ENCODE measurements at regions not wholly inside any gene's neighbourhood (a gene's known extent, or its start where the extent isn't known, plus 50 kb on each side); places are given as distances from the start of the nearest gene placed in this dataset.

DNA sequence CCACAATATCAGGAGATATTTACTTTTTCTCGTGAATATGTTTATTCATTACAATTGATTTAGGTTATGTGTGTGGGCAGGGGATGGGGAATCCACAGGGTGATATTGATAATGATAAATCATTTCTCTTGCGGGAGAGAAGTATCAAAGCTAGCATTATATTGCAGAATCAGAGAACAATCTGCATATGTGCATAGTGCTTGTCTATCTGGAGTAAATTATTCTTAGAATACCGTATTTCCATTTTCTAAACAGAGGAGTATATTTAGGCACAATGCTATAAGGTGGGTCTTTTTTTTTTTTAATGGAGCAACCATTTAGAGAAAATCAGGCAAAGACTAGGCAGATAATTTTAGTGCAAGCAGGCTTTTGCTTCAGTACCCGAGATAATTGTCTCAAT lies 166.0 kb upstream of the ARX start:
- intact Hi-C loops (cut with micrococcal nuclease; ENCODE audit: unreplicated experiment) = no loop called here
- CTCF ChIA-PET = no interaction called here

DNA sequence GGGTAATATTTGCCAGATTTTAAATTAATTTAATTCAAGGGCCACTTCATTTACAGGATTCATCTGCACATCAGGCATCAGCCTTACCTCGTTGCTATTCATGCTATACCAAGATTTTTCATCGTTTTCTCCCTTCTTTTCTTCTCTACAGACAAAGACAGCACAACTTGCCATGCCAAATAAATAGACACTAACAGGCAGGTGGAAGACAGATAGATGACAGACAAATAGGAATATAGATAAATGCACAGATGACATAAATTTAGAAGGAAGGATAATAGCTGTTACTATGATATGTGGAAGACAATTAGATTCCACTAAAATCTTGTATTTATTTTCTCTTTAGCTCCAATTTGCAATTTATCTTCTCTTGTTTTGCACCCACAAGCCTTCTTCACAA lies 164.5 kb upstream of the ARX start:
- CTCF ChIA-PET = no interaction called here
- no peaks in the 10 kb centered on the region for H3K9me3 ChIP-seq
- intact Hi-C loops (cut with micrococcal nuclease; ENCODE audit: unreplicated experiment) = no loop called here
- Mint-ChIP-seq H3K9me3 (ENCODE audit: unreplicated experiment) (no peaks in the 10 kb centered on the region), H3K27me3 (ENCODE audit: insufficient read depth, unreplicated experiment) (no peaks in the 10 kb centered on the region), H3K4me1 (ENCODE audit: low read depth, unreplicated experiment) (no peaks in the 10 kb centered on the region), H3K4me3 (ENCODE audit: unreplicated experiment) (no peak overlapping the region), H3K36me3 (ENCODE audit: insufficient read depth, unreplicated experiment) (no peaks in the 10 kb centered on the region), H3K27ac (ENCODE audit: unreplicated experiment) (no peak overlapping the region)
- H3K4me3 ChIP-seq (ENCODE audit: low read depth, low read length) = no peak overlapping the region
- DNase-seq = no peak
- H3K27me3 ChIP-seq (replicated peaks; ENCODE audit: control insufficient read depth, insufficient read depth, low read length) = no peaks in the 10 kb centered on the region
- H3K36me3 ChIP-seq (ENCODE audit: control insufficient read depth, insufficient read depth, low read length) = no peaks in the 10 kb centered on the region
- TF ChIP-seq, protein P1, sequence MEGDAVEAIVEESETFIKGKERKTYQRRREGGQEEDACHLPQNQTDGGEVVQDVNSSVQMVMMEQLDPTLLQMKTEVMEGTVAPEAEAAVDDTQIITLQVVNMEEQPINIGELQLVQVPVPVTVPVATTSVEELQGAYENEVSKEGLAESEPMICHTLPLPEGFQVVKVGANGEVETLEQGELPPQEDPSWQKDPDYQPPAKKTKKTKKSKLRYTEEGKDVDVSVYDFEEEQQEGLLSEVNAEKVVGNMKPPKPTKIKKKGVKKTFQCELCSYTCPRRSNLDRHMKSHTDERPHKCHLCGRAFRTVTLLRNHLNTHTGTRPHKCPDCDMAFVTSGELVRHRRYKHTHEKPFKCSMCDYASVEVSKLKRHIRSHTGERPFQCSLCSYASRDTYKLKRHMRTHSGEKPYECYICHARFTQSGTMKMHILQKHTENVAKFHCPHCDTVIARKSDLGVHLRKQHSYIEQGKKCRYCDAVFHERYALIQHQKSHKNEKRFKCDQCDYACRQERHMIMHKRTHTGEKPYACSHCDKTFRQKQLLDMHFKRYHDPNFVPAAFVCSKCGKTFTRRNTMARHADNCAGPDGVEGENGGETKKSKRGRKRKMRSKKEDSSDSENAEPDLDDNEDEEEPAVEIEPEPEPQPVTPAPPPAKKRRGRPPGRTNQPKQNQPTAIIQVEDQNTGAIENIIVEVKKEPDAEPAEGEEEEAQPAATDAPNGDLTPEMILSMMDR (IDR thresholded peaks at IDR 0.05; ENCODE audit: insufficient read depth in 1 of 2, low read depth in 1 of 2, low read length in 1 of 2, severe bottlenecking in 1 of 2, unreplicated experiment in 1 of 2) = no peak
- no TSS peak for BruUV-seq (replicated peaks)
- POLR2A ChIA-PET = no interaction called here
- H3K4me1 ChIP-seq = no peaks in the 10 kb centered on the region

More for the DNA sequence above, 166.0 kb upstream of the ARX start:
- Mint-ChIP-seq H3K4me1 (ENCODE audit: low read depth, unreplicated experiment) (no peaks in the 10 kb centered on the region), H3K27me3 (ENCODE audit: insufficient read depth, unreplicated experiment) (peaks cover 4% of the 10 kb centered on the region), H3K4me3 (ENCODE audit: unreplicated experiment) (no peak overlapping the region), H3K36me3 (ENCODE audit: insufficient read depth, unreplicated experiment) (no peaks in the 10 kb centered on the region), H3K27ac (ENCODE audit: unreplicated experiment) (no peak overlapping the region), H3K9me3 (ENCODE audit: unreplicated experiment) (peaks cover 4% of the 10 kb centered on the region)
- Histone ChIP-seq H3K9me3 (no peaks in the 10 kb centered on the region), H3K27me3 (replicated peaks; ENCODE audit: control insufficient read depth, insufficient read depth, low read length) (no peaks in the 10 kb centered on the region), H3K36me3 (ENCODE audit: control insufficient read depth, insufficient read depth, low read length) (no peaks in the 10 kb centered on the region), H3K4me3 (ENCODE audit: low read depth, low read length) (no peak overlapping the region), H3K4me1 (no peaks in the 10 kb centered on the region)
- POLR2A ChIA-PET = no interaction called here
- no TSS peak for BruUV-seq (replicated peaks)
- DNase-seq = no peak
- TF ChIP-seq, protein P1 (IDR thresholded peaks at IDR 0.05; ENCODE audit: insufficient read depth in 1 of 2, low read depth in 1 of 2, low read length in 1 of 2, severe bottlenecking in 1 of 2, unreplicated experiment in 1 of 2) = no peak

DNA sequence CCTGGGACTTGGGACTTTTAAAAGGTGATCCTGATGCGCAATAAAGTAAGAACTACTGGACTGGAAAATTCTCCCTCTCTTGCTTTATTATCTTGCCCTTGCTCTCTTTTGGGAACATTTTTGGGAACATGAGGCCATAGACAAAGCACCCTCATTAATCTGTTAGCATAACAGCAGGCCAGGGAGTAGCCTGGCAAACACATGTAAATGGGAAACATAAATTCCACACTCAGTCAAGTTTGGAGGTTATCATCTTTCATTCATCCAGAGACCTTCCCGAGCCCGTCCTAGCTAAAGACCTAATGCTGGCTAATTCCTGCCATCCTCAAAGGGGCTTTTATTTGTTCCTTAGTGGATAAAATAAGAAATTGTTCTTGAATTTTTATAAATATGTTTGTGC lies 162.8 kb upstream of the ARX start:
- Histone ChIP-seq H3K4me1 (no peaks in the 10 kb centered on the region), H3K36me3 (ENCODE audit: control insufficient read depth, insufficient read depth, low read length) (no peaks in the 10 kb centered on the region), H3K4me3 (ENCODE audit: low read depth, low read length) (no peak overlapping the region), H3K9me3 (no peaks in the 10 kb centered on the region), H3K27me3 (replicated peaks; ENCODE audit: control insufficient read depth, insufficient read depth, low read length) (no peaks in the 10 kb centered on the region)
- no peaks in the 10 kb centered on the region for H3K27me3 Mint-ChIP-seq (ENCODE audit: insufficient read depth, unreplicated experiment)
- POLR2A ChIA-PET = no interaction called here
- H3K4me3 Mint-ChIP-seq (ENCODE audit: unreplicated experiment) = no peak overlapping the region
- TF ChIP-seq, protein P1 (IDR thresholded peaks at IDR 0.05; ENCODE audit: insufficient read depth in 1 of 2, low read depth in 1 of 2, low read length in 1 of 2, severe bottlenecking in 1 of 2, unreplicated experiment in 1 of 2) = no peak
- no peaks in the 10 kb centered on the region for H3K9me3 Mint-ChIP-seq (ENCODE audit: unreplicated experiment)
- CTCF ChIA-PET = no interaction called here
- H3K4me1 Mint-ChIP-seq (ENCODE audit: low read depth, unreplicated experiment) = no peaks in the 10 kb centered on the region
- no peak overlapping the region for H3K27ac Mint-ChIP-seq (ENCODE audit: unreplicated experiment)
- DNase-seq = no peak
- no peaks in the 10 kb centered on the region for H3K36me3 Mint-ChIP-seq (ENCODE audit: insufficient read depth, unreplicated experiment)
- no TSS peak for BruUV-seq (replicated peaks)
- intact Hi-C loops (cut with micrococcal nuclease; ENCODE audit: unreplicated experiment) = no loop called here
